ENCODE measurements at regions not wholly inside any gene's neighbourhood (a gene's known extent, or its start where the extent isn't known, plus 50 kb on each side); places are given as distances from the start of the nearest gene placed in this dataset.

DNA sequence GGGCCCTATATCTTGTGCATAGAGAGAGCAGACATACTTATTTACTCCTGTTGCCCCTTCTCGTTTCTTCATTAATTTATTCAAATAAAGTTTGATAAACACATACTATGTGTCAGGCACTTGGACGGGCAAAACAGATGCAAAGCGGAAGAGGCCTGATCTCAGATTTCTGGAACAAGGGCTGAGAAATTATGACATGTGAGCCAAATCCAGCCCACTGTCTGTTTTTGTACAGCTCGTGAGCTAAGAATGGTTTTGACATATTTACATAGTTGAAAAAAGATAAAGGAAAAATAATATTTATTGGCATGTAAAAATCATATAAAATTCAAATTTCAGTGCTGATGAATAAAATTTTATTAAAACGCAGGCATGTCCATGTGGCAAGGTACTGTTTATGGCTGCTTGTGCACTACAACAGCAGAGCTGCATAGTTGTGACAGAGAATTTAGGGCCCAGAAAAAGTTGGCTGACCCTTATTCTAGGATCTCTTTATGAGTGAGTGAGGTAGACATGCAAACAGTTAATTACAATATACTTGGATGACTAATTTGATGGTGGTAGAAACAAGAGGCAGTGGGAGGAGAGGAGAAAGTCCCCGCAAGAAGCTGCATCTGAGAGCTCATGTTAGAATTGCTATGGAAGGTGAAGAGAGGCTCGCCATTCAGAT, 68.1 kb upstream of the ITPRID1 start:
- TF ChIP-seq, protein P1, sequence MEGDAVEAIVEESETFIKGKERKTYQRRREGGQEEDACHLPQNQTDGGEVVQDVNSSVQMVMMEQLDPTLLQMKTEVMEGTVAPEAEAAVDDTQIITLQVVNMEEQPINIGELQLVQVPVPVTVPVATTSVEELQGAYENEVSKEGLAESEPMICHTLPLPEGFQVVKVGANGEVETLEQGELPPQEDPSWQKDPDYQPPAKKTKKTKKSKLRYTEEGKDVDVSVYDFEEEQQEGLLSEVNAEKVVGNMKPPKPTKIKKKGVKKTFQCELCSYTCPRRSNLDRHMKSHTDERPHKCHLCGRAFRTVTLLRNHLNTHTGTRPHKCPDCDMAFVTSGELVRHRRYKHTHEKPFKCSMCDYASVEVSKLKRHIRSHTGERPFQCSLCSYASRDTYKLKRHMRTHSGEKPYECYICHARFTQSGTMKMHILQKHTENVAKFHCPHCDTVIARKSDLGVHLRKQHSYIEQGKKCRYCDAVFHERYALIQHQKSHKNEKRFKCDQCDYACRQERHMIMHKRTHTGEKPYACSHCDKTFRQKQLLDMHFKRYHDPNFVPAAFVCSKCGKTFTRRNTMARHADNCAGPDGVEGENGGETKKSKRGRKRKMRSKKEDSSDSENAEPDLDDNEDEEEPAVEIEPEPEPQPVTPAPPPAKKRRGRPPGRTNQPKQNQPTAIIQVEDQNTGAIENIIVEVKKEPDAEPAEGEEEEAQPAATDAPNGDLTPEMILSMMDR (IDR thresholded peaks at IDR 0.05): no peak
- no peak for TF ChIP-seq POLR2AphosphoS5 (IDR thresholded peaks at IDR 0.05)
- TF ChIP-seq POLR2A (IDR thresholded peaks at IDR 0.05): no peak
- no peak for TF ChIP-seq EP300 (IDR thresholded peaks at IDR 0.05)
